Osteoblast (primary cell): ENCODE measurements at regions not wholly inside any gene's neighbourhood (a gene's known extent, or its start where the extent isn't known, plus 50 kb on each side); places are given as distances from the start of the nearest gene placed in this dataset.

ENCODE experiments used
- DNase-seq: peaks from one replicate; pipeline ENCODE4 v3.0.0; 2011; ENCODE audit warnings: low spot score, mixed read lengths; ENCODE audit not compliant: insufficient read length; ENCODE audit errors: missing footprints
- H2AFZ ChIP-seq: 2 replicates; pipeline ENCODE4 v1.6.0; 2011; ENCODE audit warnings: mild to moderate bottlenecking, low read length
- H3K27ac ChIP-seq: 2 replicates; pipeline ENCODE4 v1.5.1; 2011; ENCODE audit warnings: mild to moderate bottlenecking, low read depth, low read length, moderate library complexity
- H3K27me3 ChIP-seq: 2 replicates; pipeline ENCODE4 v1.6.0; 2012; ENCODE audit warnings: mild to moderate bottlenecking, control low read depth, inconsistent platforms, low read length, moderate library complexity; ENCODE audit not compliant: insufficient read depth
- H3K36me3 ChIP-seq: 2 replicates; pipeline ENCODE4 v1.5.1; 2011; ENCODE audit warnings: mild to moderate bottlenecking, low read length, control low read depth, moderate library complexity; ENCODE audit not compliant: insufficient read depth
- H3K4me1 ChIP-seq: 2 replicates; pipeline ENCODE4 v1.5.1; 2011; ENCODE audit warnings: mild to moderate bottlenecking, low read length, control low read depth, moderate library complexity; ENCODE audit not compliant: insufficient read depth
- H3K4me2 ChIP-seq: 2 replicates; pipeline ENCODE4 v1.6.0; 2011; ENCODE audit warnings: mild to moderate bottlenecking, low read length; ENCODE audit not compliant: insufficient read depth
- H3K4me3 ChIP-seq: fragments of 200-600 bp; sonication (generic); 3 replicates; pipeline ENCODE4 v1.5.1; 2012; ENCODE audit warnings: mild to moderate bottlenecking, low read length, inconsistent platforms; ENCODE audit not compliant: insufficient read depth
- H3K79me2 ChIP-seq: 2 replicates; pipeline ENCODE4 v1.6.0; 2012; ENCODE audit warnings: mild to moderate bottlenecking, low read length, control low read depth, inconsistent platforms; ENCODE audit not compliant: insufficient read depth
- H3K9me3 ChIP-seq: 2 replicates; pipeline ENCODE4 v1.5.1; 2011; ENCODE audit warnings: low read depth, low read length, control low read depth
- H4K20me1 ChIP-seq: 2 replicates; pipeline ENCODE4 v1.6.0; 2012; ENCODE audit warnings: mild to moderate bottlenecking, low read length, control low read depth; ENCODE audit not compliant: insufficient read depth
- CTCF ChIP-seq: IDR thresholded peaks from 2 replicates; pipeline ENCODE4 v1.5.1; 2011; ENCODE audit warnings: mild to moderate bottlenecking, low read depth, low read length, moderate library complexity; ENCODE audit errors: extremely low read depth

GRCh38 chr3:56966104-56966503 lies 94.4 kb upstream of the SPATA12 start:
- Histone ChIP-seq H3K4me2 (no peak overlapping the region), H3K36me3 (no peaks in the 10 kb centered on the region), H3K27ac (no peak overlapping the region), H4K20me1 (no peaks in the 10 kb centered on the region), H3K4me1 (no peaks in the 10 kb centered on the region), H3K4me3 (no peak overlapping the region), H3K9me3 (no peaks in the 10 kb centered on the region), H2AFZ (no peak overlapping the region), H3K27me3 (no peaks in the 10 kb centered on the region), H3K79me2 (no peaks in the 10 kb centered on the region)
- DNase-seq = no peak
- no peak for TF ChIP-seq CTCF

GRCh38 chr3:56962922-56963321 lies 97.5 kb upstream of the SPATA12 start:
- Histone ChIP-seq H4K20me1 (no peaks in the 10 kb centered on the region), H3K36me3 (no peaks in the 10 kb centered on the region), H3K9me3 (no peaks in the 10 kb centered on the region), H3K4me3 (no peak overlapping the region), H3K27ac (no peak overlapping the region), H3K4me1 (no peaks in the 10 kb centered on the region), H3K27me3 (no peaks in the 10 kb centered on the region), H2AFZ (no peak overlapping the region), H3K4me2 (no peak overlapping the region), H3K79me2 (no peaks in the 10 kb centered on the region)
- DNase-seq = no peak
- no peak for TF ChIP-seq CTCF

GRCh38 chr3:56962206-56962605 lies 98.3 kb upstream of the SPATA12 start:
- H3K9me3 ChIP-seq = no peaks in the 10 kb centered on the region
- no peaks in the 10 kb centered on the region for H3K4me1 ChIP-seq
- no peak for DNase-seq
- no peak overlapping the region for H3K4me2 ChIP-seq
- H3K27me3 ChIP-seq = no peaks in the 10 kb centered on the region
- H3K79me2 ChIP-seq = no peaks in the 10 kb centered on the region
- no peaks in the 10 kb centered on the region for H4K20me1 ChIP-seq
- no peak overlapping the region for H2AFZ ChIP-seq
- no peak overlapping the region for H3K27ac ChIP-seq
- no peaks in the 10 kb centered on the region for H3K36me3 ChIP-seq
- H3K4me3 ChIP-seq = no peak overlapping the region
- TF ChIP-seq CTCF = no peak

- H3K4me1 ChIP-seq = no peaks in the 10 kb centered on the region
- no peaks in the 10 kb centered on the region for H3K27me3 ChIP-seq
- no peak overlapping the region for H3K27ac ChIP-seq
- no peak for TF ChIP-seq CTCF
- H3K36me3 ChIP-seq = no peaks in the 10 kb centered on the region
- no peak overlapping the region for H3K4me3 ChIP-seq
- H4K20me1 ChIP-seq = no peaks in the 10 kb centered on the region
- no peak overlapping the region for H2AFZ ChIP-seq
- DNase-seq = no peak
- no peak overlapping the region for H3K4me2 ChIP-seq
- no peaks in the 10 kb centered on the region for H3K9me3 ChIP-seq
- H3K79me2 ChIP-seq = no peaks in the 10 kb centered on the region
Measured at GRCh38 chr3:56960234-56960917, 100.1 kb upstream of the SPATA12 start.
